ENCODE measurements at regions not wholly inside any gene's neighbourhood (a gene's known extent, or its start where the extent isn't known, plus 50 kb on each side); places are given as distances from the start of the nearest gene placed in this dataset.

DNA sequence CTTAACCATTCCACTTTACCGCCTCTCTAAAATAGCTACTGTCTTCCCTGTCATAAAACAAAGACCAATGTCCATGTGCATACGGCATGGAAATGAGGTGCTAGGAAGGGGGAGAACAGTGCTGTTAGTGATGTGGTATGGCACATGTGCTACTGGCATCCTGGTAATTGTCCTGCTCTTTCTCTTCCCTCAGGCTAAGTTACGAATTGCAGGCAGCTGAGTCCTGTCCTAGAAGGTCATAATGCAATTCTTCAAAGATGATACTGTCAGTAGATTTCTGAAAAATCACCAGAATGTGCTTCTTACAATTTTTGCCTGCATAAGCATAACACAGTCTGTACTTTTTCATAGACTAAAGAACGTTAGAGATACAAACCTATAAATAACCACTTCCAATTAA lies 216.8 kb downstream of the RSL24D1 start:
- no peak overlapping the region for H2AFZ ChIP-seq
- no peaks in the 10 kb centered on the region for H3K27me3 ChIP-seq
- no peak for TF ChIP-seq EZH2 (IDR thresholded peaks at IDR 0.05; ENCODE audit: borderline replicate concordance)
- 54% methylated on average over 4 of the region's 4 CpGs for WGBS (ENCODE audit: low lambda C conversion rate, missing lambda C conversion rate)
- H3K9me2 ChIP-seq (replicated peaks; ENCODE audit: insufficient read depth): no peaks in the 10 kb centered on the region
- no peaks in the 10 kb centered on the region for H3K9me3 ChIP-seq (ENCODE audit: low read depth)
- H3K27ac ChIP-seq: no peak overlapping the region
- no peaks in the 10 kb centered on the region for H4K20me1 ChIP-seq (ENCODE audit: insufficient read depth, poor library complexity, severe bottlenecking)
- DNase-seq (ENCODE audit: low spot score): no peak
- H3K36me3 ChIP-seq (replicated peaks; ENCODE audit: insufficient read depth, low read depth): no peaks in the 10 kb centered on the region
- H3K4me1 ChIP-seq (ENCODE audit: insufficient read depth): no peaks in the 10 kb centered on the region
- no peaks in the 10 kb centered on the region for H3K79me2 ChIP-seq
- H3K4me2 ChIP-seq: no peak overlapping the region
- no peak overlapping the region for H3K4me3 ChIP-seq

DNA sequence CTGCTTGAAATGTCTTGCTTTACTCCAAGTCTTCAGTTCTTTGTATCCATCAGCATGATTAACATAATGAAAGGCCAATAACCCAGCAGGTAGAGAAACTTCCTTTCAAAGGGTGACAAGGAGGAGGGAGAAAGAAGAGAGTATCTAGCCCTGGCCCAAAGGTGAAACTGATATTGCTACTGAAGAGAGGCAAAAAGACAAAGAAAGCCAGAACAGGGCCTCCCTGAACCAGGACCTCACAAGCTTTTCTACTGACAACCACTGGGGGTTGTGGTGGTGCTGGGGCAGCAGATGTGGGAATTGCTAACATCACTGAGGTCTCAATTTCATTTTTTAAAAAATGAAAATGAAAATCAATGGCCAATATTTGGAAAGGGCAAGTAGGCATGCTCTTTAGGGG lies 234.1 kb downstream of the RSL24D1 start:
- H4K20me1 ChIP-seq (ENCODE audit: insufficient read depth, poor library complexity, severe bottlenecking): no peaks in the 10 kb centered on the region
- TF ChIP-seq EZH2phosphoT487 (IDR thresholded peaks at IDR 0.05; ENCODE audit: low read depth, severe bottlenecking, unreplicated experiment) (no peak), EZH2 (IDR thresholded peaks at IDR 0.05; ENCODE audit: borderline replicate concordance) (no peak)
- TF ChIP-seq, protein P1, sequence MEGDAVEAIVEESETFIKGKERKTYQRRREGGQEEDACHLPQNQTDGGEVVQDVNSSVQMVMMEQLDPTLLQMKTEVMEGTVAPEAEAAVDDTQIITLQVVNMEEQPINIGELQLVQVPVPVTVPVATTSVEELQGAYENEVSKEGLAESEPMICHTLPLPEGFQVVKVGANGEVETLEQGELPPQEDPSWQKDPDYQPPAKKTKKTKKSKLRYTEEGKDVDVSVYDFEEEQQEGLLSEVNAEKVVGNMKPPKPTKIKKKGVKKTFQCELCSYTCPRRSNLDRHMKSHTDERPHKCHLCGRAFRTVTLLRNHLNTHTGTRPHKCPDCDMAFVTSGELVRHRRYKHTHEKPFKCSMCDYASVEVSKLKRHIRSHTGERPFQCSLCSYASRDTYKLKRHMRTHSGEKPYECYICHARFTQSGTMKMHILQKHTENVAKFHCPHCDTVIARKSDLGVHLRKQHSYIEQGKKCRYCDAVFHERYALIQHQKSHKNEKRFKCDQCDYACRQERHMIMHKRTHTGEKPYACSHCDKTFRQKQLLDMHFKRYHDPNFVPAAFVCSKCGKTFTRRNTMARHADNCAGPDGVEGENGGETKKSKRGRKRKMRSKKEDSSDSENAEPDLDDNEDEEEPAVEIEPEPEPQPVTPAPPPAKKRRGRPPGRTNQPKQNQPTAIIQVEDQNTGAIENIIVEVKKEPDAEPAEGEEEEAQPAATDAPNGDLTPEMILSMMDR (IDR thresholded peaks at IDR 0.05; ENCODE audit: poor library complexity): no peak
- H3K27ac ChIP-seq: no peak overlapping the region
- H3K79me2 ChIP-seq: no peaks in the 10 kb centered on the region
- no peaks in the 10 kb centered on the region for H3K27me3 ChIP-seq
- no peak overlapping the region for H3K4me2 ChIP-seq
- H3K36me3 ChIP-seq (replicated peaks; ENCODE audit: insufficient read depth, low read depth): no peaks in the 10 kb centered on the region
- no peaks in the 10 kb centered on the region for H3K9me3 ChIP-seq (ENCODE audit: low read depth)
- no peaks in the 10 kb centered on the region for H3K9me2 ChIP-seq (replicated peaks; ENCODE audit: insufficient read depth)
- H2AFZ ChIP-seq: no peak overlapping the region
- no peaks in the 10 kb centered on the region for H3K4me1 ChIP-seq (ENCODE audit: insufficient read depth)
- DNase-seq (ENCODE audit: low spot score): no peak
- no peak overlapping the region for H3K4me3 ChIP-seq

DNA sequence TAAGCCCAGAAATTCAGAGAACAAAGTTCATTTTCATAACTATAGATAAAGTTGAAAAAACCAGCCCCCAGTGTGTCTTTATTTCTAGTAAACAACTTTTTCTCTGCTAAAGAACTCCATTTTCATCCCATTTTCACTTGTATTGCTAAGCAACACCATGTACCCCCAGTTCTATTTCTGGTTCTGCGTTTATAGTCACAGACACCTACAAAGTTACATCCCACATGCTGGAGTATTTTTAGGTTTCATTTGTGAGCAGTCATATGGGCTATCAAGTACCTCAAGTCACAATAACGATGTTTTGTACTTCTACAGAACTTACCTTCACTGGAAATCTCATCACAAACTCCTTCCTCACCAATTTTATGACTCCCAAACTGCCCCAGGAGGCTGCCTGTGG lies 236.5 kb downstream of the RSL24D1 start:
- no peaks in the 10 kb centered on the region for H3K9me3 ChIP-seq (ENCODE audit: low read depth)
- WGBS (ENCODE audit: low lambda C conversion rate, missing lambda C conversion rate): 26% methylated on average over 2 of the region's 2 CpGs

DNA sequence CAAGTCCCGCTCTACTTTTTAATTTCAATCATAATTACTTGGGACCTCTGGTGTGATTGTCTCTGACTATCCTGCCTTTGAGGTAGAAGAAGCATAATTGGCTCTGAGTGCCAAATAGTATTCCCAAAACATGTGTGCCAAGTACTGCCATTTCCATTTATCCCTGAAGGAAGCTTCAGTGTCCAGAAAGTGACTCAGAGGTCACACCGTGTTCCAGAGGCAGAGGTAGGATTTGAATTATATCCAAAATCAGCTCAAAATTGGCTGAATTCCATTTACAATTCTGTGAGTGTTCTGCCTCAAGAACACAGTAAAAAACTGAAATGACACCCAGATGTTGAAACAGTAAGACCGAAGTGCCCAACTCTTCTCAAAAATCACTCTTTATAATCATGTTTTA lies 255.3 kb downstream of the RSL24D1 start:
- Histone ChIP-seq H3K27me3 (no peaks in the 10 kb centered on the region), H3K4me3 (no peak overlapping the region), H3K27ac (no peak overlapping the region), H3K9me2 (replicated peaks; ENCODE audit: insufficient read depth) (no peaks in the 10 kb centered on the region), H4K20me1 (ENCODE audit: insufficient read depth, poor library complexity, severe bottlenecking) (no peaks in the 10 kb centered on the region), H3K9me3 (ENCODE audit: low read depth) (no peaks in the 10 kb centered on the region), H2AFZ (no peak overlapping the region), H3K36me3 (replicated peaks; ENCODE audit: insufficient read depth, low read depth) (no peaks in the 10 kb centered on the region), H3K79me2 (no peaks in the 10 kb centered on the region), H3K4me2 (no peak overlapping the region), H3K4me1 (ENCODE audit: insufficient read depth) (no peaks in the 10 kb centered on the region)
- DNase-seq (ENCODE audit: low spot score): no peak
- WGBS (ENCODE audit: low lambda C conversion rate, missing lambda C conversion rate): 77% methylated on average over 3 of the region's 3 CpGs
- TF ChIP-seq, protein P1 (IDR thresholded peaks at IDR 0.05; ENCODE audit: poor library complexity): no peak

More for the DNA sequence above, 236.5 kb downstream of the RSL24D1 start:
- Histone ChIP-seq H3K27me3 (no peaks in the 10 kb centered on the region), H3K4me3 (no peak overlapping the region), H3K4me1 (ENCODE audit: insufficient read depth) (no peaks in the 10 kb centered on the region), H3K27ac (no peak overlapping the region), H3K79me2 (no peaks in the 10 kb centered on the region), H3K36me3 (replicated peaks; ENCODE audit: insufficient read depth, low read depth) (no peaks in the 10 kb centered on the region), H4K20me1 (ENCODE audit: insufficient read depth, poor library complexity, severe bottlenecking) (no peaks in the 10 kb centered on the region), H2AFZ (no peak overlapping the region), H3K4me2 (no peak overlapping the region), H3K9me2 (replicated peaks; ENCODE audit: insufficient read depth) (no peaks in the 10 kb centered on the region)
- TF ChIP-seq EZH2phosphoT487 (IDR thresholded peaks at IDR 0.05; ENCODE audit: low read depth, severe bottlenecking, unreplicated experiment) (no peak), EZH2 (IDR thresholded peaks at IDR 0.05; ENCODE audit: borderline replicate concordance) (no peak)
- TF ChIP-seq, protein P1 (IDR thresholded peaks at IDR 0.05; ENCODE audit: poor library complexity): no peak
- no peak for DNase-seq (ENCODE audit: low spot score)

Measured in hepatocyte (in vitro differentiated cells).